ENCODE measurements at regions not wholly inside any gene's neighbourhood (a gene's known extent, or its start where the extent isn't known, plus 50 kb on each side); places are given as distances from the start of the nearest gene placed in this dataset.

GRCh38 chr16:9311303-9311954 is 220.0 kb downstream of the HAPSTR1 start:
- TF ChIP-seq CTCF (conservative IDR thresholded peaks at IDR 0.05) (no peak), ZFX (IDR thresholded peaks at IDR 0.05) (no peak)

GRCh38 chr16:9316008-9316407 is 224.6 kb downstream of the HAPSTR1 start:
- H3K27ac ChIP-seq, result no peak overlapping the region
- TF ChIP-seq ZFX (IDR thresholded peaks at IDR 0.05), result no peak
- TF ChIP-seq CTCF (conservative IDR thresholded peaks at IDR 0.05), result no peak

More at GRCh38 chr16:9311303-9311954, 220.0 kb downstream of the HAPSTR1 start:
- H3K27ac ChIP-seq, result no peak overlapping the region

DNA sequence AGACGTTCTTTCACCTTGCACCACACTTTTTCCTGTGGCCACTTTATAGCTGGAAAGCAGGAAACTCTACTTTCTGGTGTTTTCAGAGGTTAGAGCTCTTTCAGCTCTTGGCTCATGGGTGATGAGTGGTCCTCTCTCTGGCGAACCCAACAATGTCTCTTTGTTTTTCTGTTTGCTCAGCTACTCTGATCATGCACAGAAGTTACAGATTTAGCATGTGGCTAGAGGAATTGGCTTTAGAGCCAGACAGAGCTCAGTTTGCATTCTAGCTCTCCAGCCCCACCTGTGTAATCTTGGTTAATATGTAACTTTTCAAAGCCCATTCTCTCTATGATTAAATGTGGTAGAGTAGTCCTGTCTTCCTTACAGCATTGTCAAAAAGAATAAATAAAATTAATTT is 225.2 kb downstream of the HAPSTR1 start:
- H3K27ac ChIP-seq, result no peak overlapping the region
- TF ChIP-seq CTCF (conservative IDR thresholded peaks at IDR 0.05), result no peak

- no peak for TF ChIP-seq ZFX (IDR thresholded peaks at IDR 0.05)
- TF ChIP-seq CTCF (conservative IDR thresholded peaks at IDR 0.05), result no peak
- H3K27ac ChIP-seq, result no peak overlapping the region
These were observed 227.3 kb downstream of the HAPSTR1 start for GRCh38 chr16:9318764-9319163.

DNA sequence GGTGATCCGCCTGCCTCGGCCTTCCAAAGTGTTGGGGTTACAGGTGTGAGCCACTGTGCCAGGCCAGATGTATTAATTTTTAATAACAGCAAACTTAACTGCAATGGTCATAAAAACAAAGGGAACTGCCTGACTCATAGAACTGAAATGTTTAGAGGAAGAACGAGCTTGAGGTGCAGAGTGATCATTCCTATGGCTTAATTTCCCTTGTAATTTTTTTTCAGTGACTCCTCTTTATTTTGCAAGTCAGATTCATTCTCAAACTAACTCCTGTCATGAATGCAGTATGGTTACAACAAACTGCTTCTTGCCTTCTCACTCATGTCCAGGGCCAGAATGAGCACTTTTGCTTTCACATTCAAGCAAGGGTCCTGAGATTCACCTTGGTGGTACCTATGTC is 231.3 kb downstream of the HAPSTR1 start:
- no peak overlapping the region for H3K27ac ChIP-seq
- TF ChIP-seq CTCF (conservative IDR thresholded peaks at IDR 0.05), result no peak
- TF ChIP-seq ZFX (IDR thresholded peaks at IDR 0.05), result no peak

GRCh38 chr16:9323170-9323569 is 231.7 kb downstream of the HAPSTR1 start:
- no peak overlapping the region for H3K27ac ChIP-seq
- TF ChIP-seq CTCF (conservative IDR thresholded peaks at IDR 0.05) (no peak), ZFX (IDR thresholded peaks at IDR 0.05) (no peak)

DNA sequence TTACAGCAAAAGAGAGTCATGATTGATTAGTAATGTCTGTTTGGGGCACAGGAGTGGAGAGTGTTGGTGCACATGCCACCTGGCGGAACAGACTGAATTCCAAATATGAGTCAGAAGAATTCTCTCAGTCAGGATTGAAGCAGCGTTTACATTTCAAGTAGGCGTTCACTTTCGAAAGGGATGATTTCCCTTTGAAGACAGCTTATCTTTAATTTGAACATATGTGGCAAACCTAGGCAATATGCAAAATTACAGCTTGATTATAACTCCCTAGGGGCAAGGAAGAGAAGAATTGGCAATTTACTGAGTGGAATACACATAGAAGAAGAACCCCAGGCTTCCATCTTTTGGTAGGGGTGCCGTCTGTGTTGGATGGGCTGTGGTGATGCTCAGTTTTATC is 235.8 kb downstream of the HAPSTR1 start:
- TF ChIP-seq CTCF (conservative IDR thresholded peaks at IDR 0.05), result no peak
- no peak for TF ChIP-seq ZFX (IDR thresholded peaks at IDR 0.05)
- H3K27ac ChIP-seq, result no peak overlapping the region

Data from C4-2B (cell line).